ENCODE measurements at regions not wholly inside any gene's neighbourhood (a gene's known extent, or its start where the extent isn't known, plus 50 kb on each side); places are given as distances from the start of the nearest gene placed in this dataset.

DNA sequence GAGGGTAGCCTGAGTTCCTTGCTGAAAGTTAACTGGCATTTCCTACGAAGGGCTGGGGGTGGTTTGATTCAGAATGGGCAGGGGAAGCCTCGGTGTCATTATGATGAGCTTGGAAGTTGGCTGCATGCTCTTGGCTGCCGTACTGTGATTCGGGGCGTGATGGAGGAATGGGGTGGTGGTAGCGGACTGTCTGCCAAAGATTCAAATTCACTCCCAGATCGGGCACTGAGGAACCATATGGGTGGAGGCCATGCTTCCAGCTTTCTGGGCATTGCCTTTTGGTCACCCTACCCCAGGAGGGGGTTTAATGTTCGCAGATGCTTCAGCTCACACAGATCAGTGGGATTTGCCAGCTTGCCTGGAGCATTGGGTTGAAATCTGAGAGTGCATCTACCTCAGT lies 492.8 kb upstream of the EEF2KMT start:
- Histone ChIP-seq H3K9me3 (peaks cover 0 to 3% (median 0%) of the 10 kb centered on the region in 3 donors), H3K27ac (no peak overlapping the region), H3K4me1 (no peaks in the 10 kb centered on the region), H3K27me3 (no peaks in the 10 kb centered on the region), H3K4me3 (no peak overlapping the region), H3K36me3 (no peaks in the 10 kb centered on the region)
- DNase-seq (no peak), ATAC-seq (no peak)
- intact Hi-C loops (cut with DNase I; ENCODE audit: low total_unique reads) = no loop called here
- in situ Hi-C loops (cut with MboI; ENCODE audit: low sequenced_read_pairs in 4 of 4) = no loop called here
- TF ChIP-seq, protein P1, sequence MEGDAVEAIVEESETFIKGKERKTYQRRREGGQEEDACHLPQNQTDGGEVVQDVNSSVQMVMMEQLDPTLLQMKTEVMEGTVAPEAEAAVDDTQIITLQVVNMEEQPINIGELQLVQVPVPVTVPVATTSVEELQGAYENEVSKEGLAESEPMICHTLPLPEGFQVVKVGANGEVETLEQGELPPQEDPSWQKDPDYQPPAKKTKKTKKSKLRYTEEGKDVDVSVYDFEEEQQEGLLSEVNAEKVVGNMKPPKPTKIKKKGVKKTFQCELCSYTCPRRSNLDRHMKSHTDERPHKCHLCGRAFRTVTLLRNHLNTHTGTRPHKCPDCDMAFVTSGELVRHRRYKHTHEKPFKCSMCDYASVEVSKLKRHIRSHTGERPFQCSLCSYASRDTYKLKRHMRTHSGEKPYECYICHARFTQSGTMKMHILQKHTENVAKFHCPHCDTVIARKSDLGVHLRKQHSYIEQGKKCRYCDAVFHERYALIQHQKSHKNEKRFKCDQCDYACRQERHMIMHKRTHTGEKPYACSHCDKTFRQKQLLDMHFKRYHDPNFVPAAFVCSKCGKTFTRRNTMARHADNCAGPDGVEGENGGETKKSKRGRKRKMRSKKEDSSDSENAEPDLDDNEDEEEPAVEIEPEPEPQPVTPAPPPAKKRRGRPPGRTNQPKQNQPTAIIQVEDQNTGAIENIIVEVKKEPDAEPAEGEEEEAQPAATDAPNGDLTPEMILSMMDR (IDR thresholded peaks at IDR 0.05 in 4 of 5, conservative IDR thresholded peaks at IDR 0.05 in 1 of 5) = no peak
- TF ChIP-seq POLR2A (IDR thresholded peaks at IDR 0.05) = no peak

DNA sequence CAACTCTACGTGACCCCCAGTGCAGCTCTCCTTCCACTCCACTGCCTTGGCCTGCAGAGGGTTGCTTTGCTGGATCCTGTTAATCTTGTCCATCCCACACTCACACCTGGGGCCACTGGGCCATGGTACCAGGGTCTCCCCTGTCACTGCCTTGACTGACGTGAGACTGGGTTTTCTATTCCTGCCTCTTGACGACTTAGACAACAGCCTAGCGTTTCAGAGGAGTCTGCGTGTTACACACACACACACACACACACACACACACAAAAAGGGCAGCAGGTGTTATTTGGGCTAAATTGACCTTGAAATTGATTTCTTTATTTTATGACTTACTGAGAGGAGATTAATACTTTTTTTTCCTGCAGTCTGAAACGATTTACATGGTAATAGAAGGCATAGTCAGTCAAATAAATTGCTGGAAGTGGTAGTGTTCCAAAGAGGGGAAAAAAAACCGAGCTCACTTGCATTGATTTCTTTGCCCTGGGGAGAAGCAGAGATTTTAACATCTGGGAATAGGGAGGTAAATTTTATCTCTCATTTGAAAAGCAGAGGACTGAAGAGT lies 492.3 kb upstream of the EEF2KMT start:
- in situ Hi-C loops (cut with MboI; ENCODE audit: low sequenced_read_pairs in 4 of 4) = no loop called here
- no peak overlapping the region for H3K4me3 ChIP-seq
- DNase-seq (no peak), ATAC-seq (no peak)
- H3K4me1 ChIP-seq = no peaks in the 10 kb centered on the region
- no peaks in the 10 kb centered on the region for H3K36me3 ChIP-seq
- intact Hi-C loops (cut with DNase I; ENCODE audit: low total_unique reads) = no loop called here
- H3K9me3 ChIP-seq = no peaks in the 10 kb centered on the region
- H3K27ac ChIP-seq = no peak overlapping the region
- TF ChIP-seq POLR2A (IDR thresholded peaks at IDR 0.05) = no peak
- TF ChIP-seq, protein P1 (IDR thresholded peaks at IDR 0.05 in 4 of 5, conservative IDR thresholded peaks at IDR 0.05 in 1 of 5) = no peak
- H3K27me3 ChIP-seq = no peaks in the 10 kb centered on the region

DNA sequence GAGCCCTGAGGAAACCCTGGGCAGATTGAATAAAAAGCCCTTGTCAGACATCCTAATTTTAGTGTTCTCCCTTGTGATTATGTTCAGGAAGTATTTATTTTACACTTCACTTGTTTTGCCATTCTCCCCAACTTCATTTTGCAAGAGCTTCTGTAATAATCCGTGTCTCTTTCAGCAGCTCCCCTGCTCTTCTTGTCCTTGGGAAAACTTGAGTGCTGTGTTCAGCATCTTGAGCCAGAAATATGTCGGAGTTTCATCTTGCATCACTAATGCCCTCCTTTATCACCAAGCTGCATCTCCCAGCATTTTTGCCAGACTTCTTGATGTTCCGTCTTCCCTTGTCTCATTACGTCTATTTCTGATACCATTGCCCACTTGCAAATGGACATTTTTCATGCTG lies 486.5 kb upstream of the EEF2KMT start:
- in situ Hi-C loops (cut with MboI; ENCODE audit: low sequenced_read_pairs in 4 of 4) = no loop called here
- ATAC-seq = no peak

DNA sequence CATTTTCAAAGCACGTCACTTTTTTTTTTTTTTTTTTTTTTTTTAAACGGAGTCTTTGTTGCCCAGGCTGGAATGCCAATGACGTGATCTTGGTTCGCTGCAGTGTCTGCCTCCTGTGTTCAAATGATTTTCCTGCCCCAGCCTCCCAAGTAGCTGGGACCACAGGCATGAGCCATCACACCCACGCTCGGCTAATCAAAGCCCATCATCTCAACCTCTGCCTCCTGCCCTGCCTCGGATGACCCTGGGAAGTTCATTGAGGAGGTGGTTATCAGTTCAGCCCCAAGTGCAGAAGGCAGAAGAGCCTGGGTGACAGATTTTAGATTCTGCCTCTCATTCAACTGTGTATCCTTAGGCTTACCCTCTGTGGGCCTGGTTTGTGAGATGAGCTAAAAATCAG lies 484.9 kb upstream of the EEF2KMT start:
- intact Hi-C loops (cut with DNase I; ENCODE audit: low total_unique reads) = no loop called here
- ATAC-seq (no peak), DNase-seq (no peak)
- Histone ChIP-seq H3K27me3 (no peaks in the 10 kb centered on the region), H3K36me3 (no peaks in the 10 kb centered on the region), H3K4me1 (no peaks in the 10 kb centered on the region), H3K27ac (no peak overlapping the region), H3K4me3 (no peak overlapping the region), H3K9me3 (no peaks in the 10 kb centered on the region)
- in situ Hi-C loops (cut with MboI; ENCODE audit: low sequenced_read_pairs in 4 of 4) = no loop called here
- TF ChIP-seq, protein P1 (IDR thresholded peaks at IDR 0.05 in 4 of 5, conservative IDR thresholded peaks at IDR 0.05 in 1 of 5) = no peak
- TF ChIP-seq POLR2A (IDR thresholded peaks at IDR 0.05) = no peak

More for the DNA sequence above, 486.5 kb upstream of the EEF2KMT start:
- no peaks in the 10 kb centered on the region for H3K36me3 ChIP-seq
- no peak for TF ChIP-seq POLR2A (IDR thresholded peaks at IDR 0.05)
- TF ChIP-seq, protein P1 (IDR thresholded peaks at IDR 0.05 in 4 of 5, conservative IDR thresholded peaks at IDR 0.05 in 1 of 5) = no peak
- H3K27ac ChIP-seq = no peak overlapping the region
- no peaks in the 10 kb centered on the region for H3K9me3 ChIP-seq
- DNase-seq = no peak
- no peaks in the 10 kb centered on the region for H3K4me1 ChIP-seq
- no peaks in the 10 kb centered on the region for H3K27me3 ChIP-seq
- intact Hi-C loops (cut with DNase I; ENCODE audit: low total_unique reads) = no loop called here
- H3K4me3 ChIP-seq = no peak overlapping the region

DNA sequence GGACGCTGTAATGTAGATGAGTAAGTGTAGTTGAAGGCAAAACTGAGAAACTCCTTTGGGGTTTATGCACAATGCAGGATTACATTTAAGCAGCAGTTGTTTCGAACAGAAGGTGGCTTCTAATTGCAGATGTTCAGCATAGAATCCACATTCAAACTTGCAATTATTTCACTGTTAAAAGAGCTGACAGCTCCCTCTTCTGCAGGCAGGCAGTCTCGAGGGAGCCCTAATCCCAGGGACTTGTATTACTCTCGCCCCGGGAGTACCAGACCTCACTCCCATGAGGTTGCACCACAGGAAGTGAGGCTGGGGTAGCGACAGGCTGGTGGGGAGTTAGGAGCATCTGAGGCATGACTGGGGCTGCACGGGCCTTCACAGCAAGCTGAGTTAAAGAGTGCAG lies 484.3 kb upstream of the EEF2KMT start:
- TF ChIP-seq, protein P1 (IDR thresholded peaks at IDR 0.05 in 4 of 5, conservative IDR thresholded peaks at IDR 0.05 in 1 of 5) = no peak
- TF ChIP-seq POLR2A (IDR thresholded peaks at IDR 0.05) = no peak
- DNase-seq = no peak
- Histone ChIP-seq H3K9me3 (no peaks in the 10 kb centered on the region), H3K4me3 (no peak overlapping the region), H3K27ac (no peak overlapping the region), H3K4me1 (no peaks in the 10 kb centered on the region), H3K27me3 (no peaks in the 10 kb centered on the region), H3K36me3 (no peaks in the 10 kb centered on the region)
- no peak for ATAC-seq
- intact Hi-C loops (cut with DNase I; ENCODE audit: low total_unique reads) (no loop called here), in situ Hi-C loops (cut with MboI; ENCODE audit: low sequenced_read_pairs in 4 of 4) (no loop called here)
